Progenitor cell of endocrine pancreas (in vitro differentiated cells): ENCODE measurements at regions not wholly inside any gene's neighbourhood (a gene's known extent, or its start where the extent isn't known, plus 50 kb on each side); places are given as distances from the start of the nearest gene placed in this dataset.

Source experiments
- DNase-seq: peaks from one replicate; pipeline ENCODE4 v3.0.0; 2021; ENCODE audit warnings: low spot score; ENCODE audit not compliant: unreplicated experiment
- H3K27ac Mint-ChIP-seq: 2 replicates; pipeline ENCODE4 v1.8.0; 2021; ENCODE audit warnings: mild to moderate bottlenecking, moderate library complexity, mixed read lengths
- H3K27me3 Mint-ChIP-seq: 2 replicates; pipeline ENCODE4 v1.8.0; 2021; ENCODE audit warnings: mixed read lengths
- H3K36me3 Mint-ChIP-seq: 2 replicates; pipeline ENCODE4 v1.8.0; 2022; ENCODE audit warnings: mixed read lengths; ENCODE audit not compliant: insufficient read depth
- H3K4me1 Mint-ChIP-seq: 2 replicates; pipeline ENCODE4 v1.8.0; 2021; ENCODE audit warnings: low read depth, mixed read lengths
- H3K4me3 Mint-ChIP-seq: 2 replicates; pipeline ENCODE4 v1.8.0; 2021; ENCODE audit warnings: low read depth, mild to moderate bottlenecking, moderate library complexity, mixed read lengths
- H3K9me3 Mint-ChIP-seq: 2 replicates; pipeline ENCODE4 v1.8.0; 2021; ENCODE audit warnings: low read depth, mixed read lengths
- CTCF ChIP-seq: fragments of 200-600 bp; sonication (generic); IDR thresholded peaks from one replicate; pipeline ENCODE4 v1.5.0; 2021; ENCODE audit warnings: antibody characterized with exemption, mild to moderate bottlenecking; ENCODE audit not compliant: unreplicated experiment

DNA sequence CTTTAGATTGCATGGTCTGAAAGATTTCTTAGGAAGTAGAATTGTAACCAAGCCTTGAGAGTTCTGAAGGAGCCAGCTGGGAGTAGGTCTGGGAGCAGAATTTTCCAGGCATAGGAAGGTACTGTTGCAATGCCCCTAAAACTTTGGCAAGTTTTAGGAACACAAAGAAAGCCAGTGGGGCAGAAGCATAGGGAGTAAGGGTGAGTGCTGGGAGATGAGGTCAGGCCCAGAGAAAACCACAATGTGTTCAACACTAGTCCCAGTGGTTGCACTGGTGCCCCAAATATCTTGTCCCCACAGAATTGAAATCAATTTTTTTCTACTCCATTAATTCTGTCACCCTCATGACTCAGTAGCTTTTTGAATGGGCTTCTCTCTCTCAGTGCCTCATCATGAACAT is 120.7 kb upstream of the GALNT15 start:
- no peak overlapping the region for H3K27ac Mint-ChIP-seq

DNA sequence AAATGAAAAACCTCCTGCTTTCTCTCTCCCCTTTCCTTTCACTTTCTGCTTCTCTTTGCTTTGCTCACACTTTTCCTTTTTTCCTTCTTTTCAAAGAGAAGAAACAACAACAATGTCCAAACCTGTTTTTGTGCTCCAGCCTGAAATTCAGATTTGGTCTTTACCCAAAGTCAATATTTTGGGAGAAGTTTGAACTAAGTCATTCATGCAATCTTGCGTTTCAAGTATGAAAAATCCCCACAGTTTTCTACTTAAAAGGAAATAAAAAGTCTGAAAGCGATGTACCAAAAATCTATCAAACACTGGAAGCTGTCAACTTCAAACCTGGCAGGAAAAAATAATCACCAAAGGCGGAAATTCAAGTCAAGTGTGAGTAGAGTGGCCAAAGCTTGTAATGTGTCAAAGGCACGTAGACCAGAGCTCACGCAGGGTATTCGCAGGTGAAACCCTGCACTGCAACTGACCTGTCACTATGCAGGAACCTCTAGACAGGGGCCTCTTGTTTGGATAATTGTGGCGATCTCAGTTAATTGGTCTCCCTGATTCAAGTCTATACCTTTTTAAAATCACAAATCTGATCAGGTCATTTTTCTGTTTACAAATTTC is 118.8 kb upstream of the GALNT15 start:
- Mint-ChIP-seq H3K27me3 (no peaks in the 10 kb centered on the region), H3K4me1 (peaks cover 6% of the 10 kb centered on the region), H3K36me3 (no peaks in the 10 kb centered on the region), H3K9me3 (no peaks in the 10 kb centered on the region), H3K27ac (no peak overlapping the region), H3K4me3 (no peak overlapping the region)
- TF ChIP-seq CTCF = no peak
- no peak for DNase-seq

More for the DNA sequence above, 120.7 kb upstream of the GALNT15 start:
- H3K4me3 Mint-ChIP-seq = no peak overlapping the region
- H3K4me1 Mint-ChIP-seq = peaks cover 6% of the 10 kb centered on the region
- H3K9me3 Mint-ChIP-seq = no peaks in the 10 kb centered on the region
- no peak for TF ChIP-seq CTCF
- DNase-seq = no peak
- H3K36me3 Mint-ChIP-seq = no peaks in the 10 kb centered on the region
- H3K27me3 Mint-ChIP-seq = no peaks in the 10 kb centered on the region

GRCh38 chr3:16056217-16056616 is 118.3 kb upstream of the GALNT15 start:
- Mint-ChIP-seq H3K9me3 (no peaks in the 10 kb centered on the region), H3K27me3 (no peaks in the 10 kb centered on the region), H3K4me3 (no peak overlapping the region), H3K36me3 (no peaks in the 10 kb centered on the region), H3K4me1 (peaks cover 6% of the 10 kb centered on the region), H3K27ac (no peak overlapping the region)
- no peak for TF ChIP-seq CTCF
- DNase-seq = no peak

DNA sequence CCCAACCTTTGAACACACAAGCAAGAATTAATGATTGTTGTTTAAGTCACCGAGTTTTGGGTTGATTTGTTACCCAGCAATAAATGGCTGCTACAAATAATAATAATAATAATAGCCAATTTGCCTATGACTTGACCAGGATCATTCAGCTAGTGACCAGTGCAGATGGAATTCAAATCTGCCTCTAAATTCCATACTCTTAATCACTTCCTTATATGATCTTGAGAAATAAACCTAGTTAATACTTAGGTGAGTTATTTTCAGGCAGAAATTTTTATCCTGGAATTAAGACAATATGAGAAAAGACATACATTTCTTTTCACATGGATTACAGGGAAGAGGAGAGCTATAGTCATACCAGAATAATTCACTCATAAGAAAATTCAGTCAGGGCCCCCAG is 116.0 kb upstream of the GALNT15 start:
- Mint-ChIP-seq H3K4me1 (peaks cover 6% of the 10 kb centered on the region), H3K36me3 (no peaks in the 10 kb centered on the region), H3K9me3 (no peaks in the 10 kb centered on the region), H3K27me3 (peaks cover 4% of the 10 kb centered on the region), H3K27ac (no peak overlapping the region), H3K4me3 (no peak overlapping the region)
- no peak for DNase-seq
- TF ChIP-seq CTCF = no peak

GRCh38 chr3:16059081-16059537 is 115.4 kb upstream of the GALNT15 start:
- Mint-ChIP-seq H3K27me3 (peaks cover 4% of the 10 kb centered on the region), H3K9me3 (no peaks in the 10 kb centered on the region), H3K36me3 (no peaks in the 10 kb centered on the region), H3K4me1 (peaks cover 6% of the 10 kb centered on the region), H3K27ac (no peak overlapping the region), H3K4me3 (no peak overlapping the region)
- no peak for DNase-seq
- no peak for TF ChIP-seq CTCF
